SK-N-MC (cell line): ENCODE measurements at regions not wholly inside any gene's neighbourhood (a gene's known extent, or its start where the extent isn't known, plus 50 kb on each side); places are given as distances from the start of the nearest gene placed in this dataset.

ENCODE experiments used
- DNase-seq: peaks from one replicate; pipeline ENCODE4 v3.0.0-alpha.2; 2011; ENCODE audit warnings: low read depth, low spot score
- H3K27ac ChIP-seq: fragments of 200-600 bp; sonication (generic); 2 replicates; pipeline ENCODE4 v1.5.1; 2016; ENCODE audit warnings: mixed run types
- H3K36me3 ChIP-seq: fragments of 200-600 bp; sonication (generic); 2 replicates; pipeline ENCODE4 v1.6.1; 2017; ENCODE audit warnings: antibody characterized with exemption, low read length, mixed read lengths; ENCODE audit not compliant: insufficient read depth
- H3K4me3 ChIP-seq: fragments of 200-600 bp; sonication (generic); 2 replicates; pipeline ENCODE4 v1.5.1; 2016
- H3K9ac ChIP-seq: fragments of 200-600 bp; sonication (generic); 2 replicates; pipeline ENCODE4 v1.8.0; 2017; ENCODE audit warnings: mixed run types, mixed read lengths; ENCODE audit not compliant: insufficient read length
- H3K9me3 ChIP-seq: fragments of 200-600 bp; sonication (generic); 2 replicates; pipeline ENCODE4 v1.6.1; 2017; ENCODE audit warnings: low read depth, mild to moderate bottlenecking, antibody characterized with exemption, low read length, moderate library complexity, mixed read lengths
- EZH2 ChIP-seq: fragments of 200-600 bp; sonication (generic); IDR thresholded peaks from one replicate; pipeline ENCODE4 v1.6.1; 2017; ENCODE audit warnings: antibody characterized with exemption
- FOXP2 ChIP-seq: optimal IDR thresholded peaks from 2 replicates; pipeline ENCODE3; 2011; ENCODE audit warnings: mild to moderate bottlenecking, moderate library complexity; ENCODE audit not compliant: insufficient read depth; ENCODE audit errors: extremely low read length, control extremely low read depth
- POLR2AphosphoS5 ChIP-seq: IDR thresholded peaks from 2 replicates; pipeline ENCODE4 v1.6.1; 2012; ENCODE audit warnings: mild to moderate bottlenecking, low read depth, low read length, borderline replicate concordance

GRCh38 chr3:5437296-5437782 is 249.8 kb downstream of the EDEM1 start:
- no peak overlapping the region for H3K9ac ChIP-seq
- H3K9me3 ChIP-seq, result no peaks in the 10 kb centered on the region
- no peaks in the 10 kb centered on the region for H3K36me3 ChIP-seq
- no peak for TF ChIP-seq FOXP2
- no peak for TF ChIP-seq POLR2AphosphoS5
- no peak for TF ChIP-seq EZH2
- H3K27ac ChIP-seq, result no peak overlapping the region
- no peak for DNase-seq
- H3K4me3 ChIP-seq, result no peak overlapping the region

- TF ChIP-seq EZH2, result no peak
- TF ChIP-seq FOXP2, result no peak
- TF ChIP-seq POLR2AphosphoS5, result no peak
- H3K36me3 ChIP-seq, result no peaks in the 10 kb centered on the region
Observed at GRCh38 chr3:5437783-5438323, 250.3 kb downstream of the EDEM1 start.

GRCh38 chr3:5441401-5441800 is 253.9 kb downstream of the EDEM1 start:
- H3K9ac ChIP-seq, result no peak overlapping the region
- H3K4me3 ChIP-seq, result no peak overlapping the region
- H3K27ac ChIP-seq, result no peak overlapping the region
- H3K36me3 ChIP-seq, result no peaks in the 10 kb centered on the region
- no peak for DNase-seq
- TF ChIP-seq EZH2, result no peak
- no peak for TF ChIP-seq FOXP2
- no peak for TF ChIP-seq POLR2AphosphoS5
- H3K9me3 ChIP-seq, result no peaks in the 10 kb centered on the region

More at GRCh38 chr3:5437783-5438323, 250.3 kb downstream of the EDEM1 start:
- Histone ChIP-seq H3K4me3 (no peak overlapping the region), H3K27ac (no peak overlapping the region), H3K9me3 (no peaks in the 10 kb centered on the region), H3K9ac (no peak overlapping the region)
- no peak for DNase-seq

- TF ChIP-seq POLR2AphosphoS5, result no peak
- TF ChIP-seq EZH2, result no peak
- no peak for TF ChIP-seq FOXP2
- H3K9ac ChIP-seq, result no peak overlapping the region
- H3K27ac ChIP-seq, result no peak overlapping the region
- no peak overlapping the region for H3K4me3 ChIP-seq
- no peaks in the 10 kb centered on the region for H3K9me3 ChIP-seq
- no peaks in the 10 kb centered on the region for H3K36me3 ChIP-seq
- DNase-seq, result no peak
Observed at GRCh38 chr3:5442106-5442785, 254.7 kb downstream of the EDEM1 start.

- no peak overlapping the region for H3K9ac ChIP-seq
- no peak for TF ChIP-seq POLR2AphosphoS5
- no peak for TF ChIP-seq FOXP2
- no peak for TF ChIP-seq EZH2
- H3K27ac ChIP-seq, result no peak overlapping the region
- no peaks in the 10 kb centered on the region for H3K36me3 ChIP-seq
- no peak overlapping the region for H3K4me3 ChIP-seq
- DNase-seq, result no peak
- no peaks in the 10 kb centered on the region for H3K9me3 ChIP-seq
Observed at GRCh38 chr3:5442786-5443138, 255.3 kb downstream of the EDEM1 start.

- TF ChIP-seq POLR2AphosphoS5, result no peak
Observed at GRCh38 chr3:5444253-5444652, 256.7 kb downstream of the EDEM1 start.

GRCh38 chr3:5445676-5446201 is 258.2 kb downstream of the EDEM1 start:
- Histone ChIP-seq H3K9me3 (no peaks in the 10 kb centered on the region), H3K9ac (no peak overlapping the region), H3K36me3 (no peaks in the 10 kb centered on the region), H3K4me3 (no peak overlapping the region), H3K27ac (no peak overlapping the region)
- no peak for DNase-seq
- TF ChIP-seq POLR2AphosphoS5 (no peak), EZH2 (no peak), FOXP2 (no peak)

More at GRCh38 chr3:5444253-5444652, 256.7 kb downstream of the EDEM1 start:
- H3K36me3 ChIP-seq, result no peaks in the 10 kb centered on the region
- H3K9ac ChIP-seq, result no peak overlapping the region
- no peak for DNase-seq
- H3K4me3 ChIP-seq, result no peak overlapping the region
- no peaks in the 10 kb centered on the region for H3K9me3 ChIP-seq
- no peak overlapping the region for H3K27ac ChIP-seq

- Histone ChIP-seq H3K27ac (no peak overlapping the region), H3K4me3 (no peak overlapping the region), H3K36me3 (no peaks in the 10 kb centered on the region), H3K9me3 (no peaks in the 10 kb centered on the region), H3K9ac (no peak overlapping the region)
- TF ChIP-seq EZH2 (no peak), FOXP2 (no peak), POLR2AphosphoS5 (no peak)
- no peak for DNase-seq
Observed at GRCh38 chr3:5448246-5448645, 260.7 kb downstream of the EDEM1 start.

- no peak overlapping the region for H3K27ac ChIP-seq
- no peaks in the 10 kb centered on the region for H3K36me3 ChIP-seq
- no peak overlapping the region for H3K4me3 ChIP-seq
- H3K9ac ChIP-seq, result no peak overlapping the region
- DNase-seq, result no peak
- no peaks in the 10 kb centered on the region for H3K9me3 ChIP-seq
- TF ChIP-seq FOXP2 (no peak), EZH2 (no peak), POLR2AphosphoS5 (no peak)
Observed at GRCh38 chr3:5448816-5449215, 261.3 kb downstream of the EDEM1 start.
